ENCODE measurements at regions not wholly inside any gene's neighbourhood (a gene's known extent, or its start where the extent isn't known, plus 50 kb on each side); places are given as distances from the start of the nearest gene placed in this dataset.

DNA sequence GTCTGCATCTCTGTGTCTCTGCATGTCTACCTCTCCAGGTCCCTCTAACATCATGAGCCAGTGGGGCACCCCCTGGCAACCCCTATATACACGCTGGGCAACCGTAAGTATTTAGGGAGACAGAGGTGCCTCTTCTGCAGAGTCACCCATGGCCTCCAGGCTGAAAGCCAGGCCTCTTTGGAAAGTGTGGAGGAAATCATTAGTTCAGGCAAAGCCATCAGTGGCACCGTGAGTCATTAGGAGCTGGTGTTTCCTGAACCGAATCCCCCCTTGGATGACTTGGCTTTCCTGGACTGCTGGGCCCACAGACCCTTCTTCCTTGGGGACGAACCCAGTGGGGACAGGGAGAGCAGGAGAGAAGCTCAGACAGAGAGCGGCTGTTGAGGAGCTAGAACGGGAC is 174.8 kb downstream of the OLFM1 start:
- no peaks in the 10 kb centered on the region for H3K36me3 Mint-ChIP-seq (ENCODE audit: insufficient read depth in 2 of 2)
- no peaks in the 10 kb centered on the region for H3K9me3 Mint-ChIP-seq
- DNase-seq (no peak), ATAC-seq (replicated peaks in 1 of 2) (no peak)
- H3K27me3 Mint-ChIP-seq (ENCODE audit: low read depth): no peaks in the 10 kb centered on the region
- no peak overlapping the region for H3K27ac Mint-ChIP-seq
- H3K4me1 Mint-ChIP-seq (ENCODE audit: low read depth): no peaks in the 10 kb centered on the region
- H3K4me3 Mint-ChIP-seq: no peak overlapping the region

DNA sequence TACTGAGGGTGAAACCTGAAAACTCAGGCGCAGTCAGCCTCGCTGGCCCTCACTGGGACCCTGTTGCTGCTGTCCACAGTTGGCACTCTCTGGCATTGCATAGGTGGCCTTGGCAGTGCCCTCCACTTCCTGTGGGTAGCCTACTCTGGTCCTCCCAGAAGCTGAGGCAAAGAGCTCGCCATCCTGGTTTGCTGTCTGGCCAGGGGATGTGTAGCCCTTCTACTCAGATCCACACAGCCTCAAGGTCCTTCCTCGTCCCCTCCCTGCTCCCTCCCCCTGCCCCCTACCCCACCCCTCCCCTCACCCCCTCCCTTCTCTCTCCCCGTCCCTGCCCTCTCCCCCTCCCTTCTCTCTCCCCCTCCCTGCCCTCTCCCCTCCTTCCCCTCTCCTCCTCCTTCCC is 176.0 kb downstream of the OLFM1 start:
- DNase-seq: no peak
- Mint-ChIP-seq H3K4me3 (no peak overlapping the region), H3K36me3 (ENCODE audit: insufficient read depth in 2 of 2) (no peaks in the 10 kb centered on the region), H3K27ac (no peak overlapping the region), H3K4me1 (ENCODE audit: low read depth) (no peaks in the 10 kb centered on the region), H3K9me3 (no peaks in the 10 kb centered on the region), H3K27me3 (ENCODE audit: low read depth) (no peaks in the 10 kb centered on the region)
- ATAC-seq (replicated peaks in 1 of 2): no peak

DNA sequence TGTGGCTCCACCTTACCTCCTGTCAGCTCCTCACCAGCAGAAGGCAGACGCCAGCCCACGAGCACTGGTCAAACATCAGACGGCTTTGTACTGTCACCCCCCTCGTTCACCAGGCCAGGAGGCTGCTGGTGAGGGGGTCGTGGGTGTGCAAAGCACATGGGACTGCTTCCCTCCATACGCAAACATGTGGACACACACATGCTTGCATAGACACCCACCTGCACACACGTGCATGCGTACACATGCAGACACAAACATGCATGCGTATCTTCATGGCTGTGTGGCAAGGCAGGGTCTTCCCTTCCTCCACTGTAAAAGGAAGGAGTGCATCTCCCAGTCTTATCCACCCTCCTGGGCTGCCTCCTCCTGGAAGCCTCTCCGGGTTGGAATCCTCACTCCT is 178.5 kb downstream of the OLFM1 start:
- peaks cover 0 to 4% of the 10 kb centered on the region in 2 donors for H3K9me3 Mint-ChIP-seq
- no peaks in the 10 kb centered on the region for H3K27me3 Mint-ChIP-seq (ENCODE audit: low read depth)
- H3K4me3 Mint-ChIP-seq: no peak overlapping the region
- no peaks in the 10 kb centered on the region for H3K36me3 Mint-ChIP-seq (ENCODE audit: insufficient read depth in 2 of 2)
- ATAC-seq (replicated peaks in 1 of 2) (no peak), DNase-seq (no peak)
- no peaks in the 10 kb centered on the region for H3K4me1 Mint-ChIP-seq (ENCODE audit: low read depth)
- no peak overlapping the region for H3K27ac Mint-ChIP-seq

GRCh38 chr9:135267191-135267809 is 179.8 kb downstream of the OLFM1 start:
- ATAC-seq (replicated peaks in 1 of 2) (no peak), DNase-seq (no peak)
- no peaks in the 10 kb centered on the region for H3K4me1 Mint-ChIP-seq (ENCODE audit: low read depth)
- no peaks in the 10 kb centered on the region for H3K36me3 Mint-ChIP-seq (ENCODE audit: insufficient read depth in 2 of 2)
- H3K9me3 Mint-ChIP-seq: peaks cover 0 to 4% of the 10 kb centered on the region in 2 donors
- H3K27me3 Mint-ChIP-seq (ENCODE audit: low read depth): no peaks in the 10 kb centered on the region
- H3K4me3 Mint-ChIP-seq: no peak overlapping the region
- no peak overlapping the region for H3K27ac Mint-ChIP-seq

DNA sequence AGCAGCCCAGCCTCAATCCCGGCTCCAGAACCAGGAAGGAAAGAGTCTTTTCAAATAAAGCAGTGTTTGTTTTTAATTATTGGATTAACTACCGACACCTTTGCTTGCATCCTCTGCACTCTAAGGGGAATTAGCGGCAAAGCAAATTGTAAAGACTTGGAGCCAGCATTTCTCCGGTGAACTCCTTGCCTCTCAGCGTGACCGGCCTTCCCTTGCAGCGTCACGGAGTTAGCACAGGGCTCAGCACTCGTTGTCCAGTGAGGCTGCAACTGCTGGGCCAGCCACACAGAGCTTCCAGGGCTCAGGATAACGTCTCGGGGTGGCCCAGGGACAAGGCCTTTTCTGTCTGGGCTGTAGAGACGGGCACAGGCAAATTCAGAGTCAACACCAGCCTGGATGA is 180.6 kb downstream of the OLFM1 start:
- H3K4me1 Mint-ChIP-seq (ENCODE audit: low read depth): no peaks in the 10 kb centered on the region
- DNase-seq (no peak), ATAC-seq (replicated peaks in 1 of 2) (no peak)
- H3K27ac Mint-ChIP-seq: no peak overlapping the region
- no peaks in the 10 kb centered on the region for H3K36me3 Mint-ChIP-seq (ENCODE audit: insufficient read depth in 2 of 2)
- no peaks in the 10 kb centered on the region for H3K27me3 Mint-ChIP-seq (ENCODE audit: low read depth)
- H3K9me3 Mint-ChIP-seq: peaks cover 0 to 4% of the 10 kb centered on the region in 2 donors
- H3K4me3 Mint-ChIP-seq: no peak overlapping the region

- Mint-ChIP-seq H3K9me3 (peaks cover 0 to 4% of the 10 kb centered on the region in 2 donors), H3K27ac (no peak overlapping the region)
Measured at GRCh38 chr9:135268981-135269380, 181.5 kb downstream of the OLFM1 start.

GRCh38 chr9:135269912-135270830 is 182.7 kb downstream of the OLFM1 start:
- H3K27ac Mint-ChIP-seq: no peak overlapping the region
- no peak for ATAC-seq (replicated peaks in 1 of 2)

More at GRCh38 chr9:135268981-135269380, 181.5 kb downstream of the OLFM1 start:
- H3K4me3 Mint-ChIP-seq: no peak overlapping the region
- H3K4me1 Mint-ChIP-seq (ENCODE audit: low read depth): no peaks in the 10 kb centered on the region
- H3K27me3 Mint-ChIP-seq (ENCODE audit: low read depth): no peaks in the 10 kb centered on the region
- ATAC-seq (replicated peaks in 1 of 2): no peak
- DNase-seq: no peak
- H3K36me3 Mint-ChIP-seq (ENCODE audit: insufficient read depth in 2 of 2): no peaks in the 10 kb centered on the region

GRCh38 chr9:135271425-135271824 is 184.0 kb downstream of the OLFM1 start:
- peaks cover 0 to 4% of the 10 kb centered on the region in 2 donors for H3K9me3 Mint-ChIP-seq
- H3K4me3 Mint-ChIP-seq: no peak overlapping the region
- DNase-seq (no peak), ATAC-seq (replicated peaks in 1 of 2) (no peak)
- H3K4me1 Mint-ChIP-seq (ENCODE audit: low read depth): no peaks in the 10 kb centered on the region
- H3K36me3 Mint-ChIP-seq (ENCODE audit: insufficient read depth in 2 of 2): no peaks in the 10 kb centered on the region
- H3K27ac Mint-ChIP-seq: no peak overlapping the region
- H3K27me3 Mint-ChIP-seq (ENCODE audit: low read depth): peaks cover 5% of the 10 kb centered on the region

More at GRCh38 chr9:135269912-135270830, 182.7 kb downstream of the OLFM1 start:
- Mint-ChIP-seq H3K4me1 (ENCODE audit: low read depth) (no peaks in the 10 kb centered on the region), H3K36me3 (ENCODE audit: insufficient read depth in 2 of 2) (no peaks in the 10 kb centered on the region), H3K9me3 (peaks cover 0 to 4% of the 10 kb centered on the region in 2 donors), H3K27me3 (ENCODE audit: low read depth) (no peaks in the 10 kb centered on the region), H3K4me3 (no peak overlapping the region)
- no peak for DNase-seq

- peaks cover 0 to 4% of the 10 kb centered on the region in 2 donors for H3K9me3 Mint-ChIP-seq
- no peak overlapping the region for H3K27ac Mint-ChIP-seq
- DNase-seq: no peak
- H3K4me1 Mint-ChIP-seq (ENCODE audit: low read depth): no peaks in the 10 kb centered on the region
- H3K27me3 Mint-ChIP-seq (ENCODE audit: low read depth): peaks cover 5% of the 10 kb centered on the region
- ATAC-seq (replicated peaks in 1 of 2): no peak
- H3K36me3 Mint-ChIP-seq (ENCODE audit: insufficient read depth in 2 of 2): no peaks in the 10 kb centered on the region
- H3K4me3 Mint-ChIP-seq: no peak overlapping the region
Measured at GRCh38 chr9:135272608-135273007, 185.1 kb downstream of the OLFM1 start.

DNA sequence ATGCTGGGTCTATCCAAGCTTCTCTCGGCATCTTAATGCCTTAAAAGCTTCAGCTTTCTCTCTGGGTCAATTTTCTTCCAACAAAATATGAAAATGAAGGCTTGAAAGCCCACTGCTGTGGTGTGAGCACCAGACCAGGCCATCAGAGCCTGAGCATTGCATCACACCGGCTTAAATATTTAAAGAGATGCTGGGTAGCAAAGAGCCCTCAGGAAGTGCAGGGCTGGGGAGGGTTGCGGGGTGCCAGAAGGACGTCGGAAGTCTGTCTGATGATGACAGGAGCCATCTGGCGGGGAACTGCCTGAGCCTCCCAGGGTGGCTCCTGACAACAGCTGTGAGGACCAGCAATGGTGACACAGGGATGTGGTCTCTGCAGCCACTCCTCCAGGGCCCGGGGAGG is 185.5 kb downstream of the OLFM1 start:
- no peak overlapping the region for H3K27ac Mint-ChIP-seq
- H3K27me3 Mint-ChIP-seq (ENCODE audit: low read depth): peaks cover 5% of the 10 kb centered on the region
- DNase-seq (no peak), ATAC-seq (replicated peaks in 1 of 2) (no peak)
- no peak overlapping the region for H3K4me3 Mint-ChIP-seq
- peaks cover 0 to 4% of the 10 kb centered on the region in 2 donors for H3K9me3 Mint-ChIP-seq
- no peaks in the 10 kb centered on the region for H3K36me3 Mint-ChIP-seq (ENCODE audit: insufficient read depth in 2 of 2)
- H3K4me1 Mint-ChIP-seq (ENCODE audit: low read depth): no peaks in the 10 kb centered on the region

- Mint-ChIP-seq H3K4me3 (no peak overlapping the region), H3K4me1 (ENCODE audit: low read depth) (no peaks in the 10 kb centered on the region), H3K27ac (no peak overlapping the region), H3K9me3 (no peaks in the 10 kb centered on the region), H3K27me3 (ENCODE audit: low read depth) (peaks cover 5% of the 10 kb centered on the region), H3K36me3 (ENCODE audit: insufficient read depth in 2 of 2) (no peaks in the 10 kb centered on the region)
- DNase-seq: no peak
- ATAC-seq (replicated peaks in 1 of 2): no peak
Measured at GRCh38 chr9:135275163-135275562, 187.7 kb downstream of the OLFM1 start.

- no peak for DNase-seq
- H3K9me3 Mint-ChIP-seq: no peaks in the 10 kb centered on the region
- no peak for ATAC-seq (replicated peaks in 1 of 2)
- no peaks in the 10 kb centered on the region for H3K36me3 Mint-ChIP-seq (ENCODE audit: insufficient read depth in 2 of 2)
- no peaks in the 10 kb centered on the region for H3K4me1 Mint-ChIP-seq (ENCODE audit: low read depth)
- peaks cover 5% of the 10 kb centered on the region for H3K27me3 Mint-ChIP-seq (ENCODE audit: low read depth)
- H3K4me3 Mint-ChIP-seq: no peak overlapping the region
- no peak overlapping the region for H3K27ac Mint-ChIP-seq
Measured at GRCh38 chr9:135275571-135276289, 188.3 kb downstream of the OLFM1 start.

Data from activated T-cell treated with anti-CD3 and anti-CD28 coated beads, Interleukin-2, amount 50 U/mL, for 72 hours (primary cell).